ENCODE measurements at regions not wholly inside any gene's neighbourhood (a gene's known extent, or its start where the extent isn't known, plus 50 kb on each side); places are given as distances from the start of the nearest gene placed in this dataset.
"Not testable (repeated sequence)": the region's sequence is repeated elsewhere in the genome, so short reads cannot be mapped to it uniquely, and the experiment has no call there.

DNA sequence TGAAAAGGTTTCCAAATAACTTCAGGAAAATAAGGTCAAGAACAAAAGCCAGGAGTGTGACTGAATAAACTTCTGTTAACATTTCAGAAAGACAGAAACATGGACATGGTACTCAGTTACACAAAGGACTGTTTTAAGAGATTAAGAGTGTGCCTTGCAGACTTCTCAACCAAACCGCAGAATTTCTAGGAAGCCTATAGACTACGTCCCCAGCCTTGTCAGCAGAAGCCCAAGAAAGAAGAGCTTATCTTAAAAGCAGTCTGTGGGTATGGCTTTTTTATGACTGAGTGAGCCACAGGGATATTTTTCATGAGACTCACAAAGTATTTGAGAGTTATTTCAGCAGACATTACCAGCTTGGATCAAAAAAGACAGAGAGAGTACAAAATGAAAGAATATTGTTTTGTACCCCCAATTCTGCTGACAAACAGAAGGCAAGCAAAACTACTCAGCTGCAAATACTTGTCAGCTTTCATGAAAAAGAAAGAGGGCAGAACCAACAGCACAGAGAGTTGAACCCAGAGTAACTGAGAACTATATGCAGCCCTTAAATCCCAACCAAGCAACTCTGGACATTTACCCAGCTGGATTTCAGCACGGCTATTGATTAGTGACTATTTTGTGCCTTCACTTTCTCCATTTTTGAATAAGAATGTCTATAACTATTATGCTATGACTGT lies 711.0 kb upstream of the CTNND2 start:
- in situ Hi-C loops (cut with HindIII; ENCODE audit: low sequenced_read_pairs), result no loop called here

DNA sequence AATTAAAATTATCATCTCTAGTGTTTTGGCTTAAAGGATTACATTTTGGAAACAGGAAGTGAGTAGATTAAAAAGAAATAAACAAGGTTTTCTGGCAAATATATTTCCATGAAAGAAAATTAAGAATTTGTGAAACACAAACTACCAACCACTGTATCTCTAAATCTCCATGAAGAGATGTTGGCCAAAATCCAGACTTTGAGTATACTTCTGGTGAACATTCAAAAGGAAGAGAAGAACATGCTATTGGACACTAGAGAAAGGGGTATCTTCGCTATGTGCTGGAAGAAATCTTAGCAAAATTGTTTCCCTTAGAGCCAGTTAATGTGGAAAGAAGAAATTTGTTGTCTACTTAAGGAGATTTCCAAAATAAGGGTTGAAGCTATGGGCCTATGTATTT lies 710.4 kb upstream of the CTNND2 start:
- in situ Hi-C loops (cut with HindIII; ENCODE audit: low sequenced_read_pairs), result no loop called here

DNA sequence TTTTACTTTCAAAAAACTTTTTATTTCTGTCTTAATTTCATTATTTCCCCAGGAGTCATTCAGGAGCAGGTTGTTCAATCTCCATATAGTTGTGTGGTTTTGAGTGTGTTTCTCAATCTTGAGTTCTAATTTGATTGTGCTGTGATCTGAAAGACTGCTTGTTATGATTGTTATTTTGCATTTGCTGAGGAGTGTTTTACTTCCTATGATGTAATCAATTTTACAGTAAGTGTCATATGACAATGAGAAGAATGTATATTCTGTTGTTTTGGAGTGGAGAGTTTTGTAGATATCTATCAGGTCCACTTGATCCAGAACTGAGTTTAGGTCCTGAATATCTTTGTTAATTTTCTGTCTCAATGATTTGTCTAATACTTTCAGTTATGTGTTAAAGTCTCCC lies 706.9 kb upstream of the CTNND2 start:
- in situ Hi-C loops (cut with HindIII; ENCODE audit: low sequenced_read_pairs), result no loop called here

DNA sequence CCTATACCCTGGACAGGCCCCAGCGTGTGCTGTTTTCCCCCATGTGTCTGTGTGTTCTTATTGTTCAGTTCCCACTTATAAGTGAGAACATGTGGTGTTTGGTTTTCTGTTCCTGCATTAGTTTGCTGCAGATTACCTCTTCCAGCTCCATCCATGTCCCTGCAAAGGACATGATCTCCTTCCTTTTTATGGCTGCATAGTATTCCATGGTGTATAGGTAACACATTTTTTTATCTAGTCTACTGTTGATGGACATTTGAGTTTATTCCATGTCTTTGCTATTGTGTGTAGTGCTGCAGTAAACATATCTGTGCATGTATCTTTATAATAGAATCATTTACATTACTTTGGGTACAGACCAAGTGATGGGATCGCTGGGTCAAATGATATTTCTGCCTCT lies 703.6 kb upstream of the CTNND2 start:
- in situ Hi-C loops (cut with HindIII; ENCODE audit: low sequenced_read_pairs), result not testable (repeated sequence)

DNA sequence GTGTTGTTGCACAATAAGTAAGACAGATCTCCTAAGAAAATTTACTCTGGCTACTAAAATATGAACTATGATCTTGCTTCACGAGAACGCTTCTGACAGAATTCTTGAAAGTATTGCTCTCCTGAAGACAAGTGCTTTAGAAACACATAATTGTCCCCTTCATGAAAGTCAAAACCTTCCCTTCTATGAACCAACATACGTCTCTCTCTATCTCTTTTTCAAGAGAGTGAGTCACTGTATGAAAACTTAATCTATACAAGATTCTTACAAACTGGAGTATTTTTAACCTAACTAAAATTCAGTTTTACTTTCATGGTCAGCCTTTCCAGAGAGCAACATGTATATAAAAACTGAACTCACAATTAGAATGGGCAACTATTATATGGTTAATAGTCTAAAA lies 688.0 kb upstream of the CTNND2 start:
- in situ Hi-C loops (cut with HindIII; ENCODE audit: low sequenced_read_pairs), result no loop called here

DNA sequence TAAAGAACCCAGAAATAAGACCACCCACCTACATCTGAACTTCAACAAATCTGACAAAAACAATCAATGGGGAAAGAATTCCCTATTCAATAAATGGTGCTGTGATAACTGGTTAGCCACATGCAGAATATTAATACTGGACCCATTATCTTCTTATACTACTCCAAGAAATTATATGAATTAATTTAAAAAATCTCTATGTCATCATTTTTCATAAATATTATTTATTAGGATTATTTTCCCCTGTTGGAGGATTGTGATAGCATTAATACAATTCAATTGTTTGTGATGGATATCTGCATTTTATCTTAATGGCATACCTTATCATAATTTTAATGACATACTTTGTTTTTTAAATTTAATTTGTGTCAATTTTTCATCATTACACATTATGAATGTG lies 682.2 kb upstream of the CTNND2 start:
- in situ Hi-C loops (cut with HindIII; ENCODE audit: low sequenced_read_pairs), result no loop called here

DNA sequence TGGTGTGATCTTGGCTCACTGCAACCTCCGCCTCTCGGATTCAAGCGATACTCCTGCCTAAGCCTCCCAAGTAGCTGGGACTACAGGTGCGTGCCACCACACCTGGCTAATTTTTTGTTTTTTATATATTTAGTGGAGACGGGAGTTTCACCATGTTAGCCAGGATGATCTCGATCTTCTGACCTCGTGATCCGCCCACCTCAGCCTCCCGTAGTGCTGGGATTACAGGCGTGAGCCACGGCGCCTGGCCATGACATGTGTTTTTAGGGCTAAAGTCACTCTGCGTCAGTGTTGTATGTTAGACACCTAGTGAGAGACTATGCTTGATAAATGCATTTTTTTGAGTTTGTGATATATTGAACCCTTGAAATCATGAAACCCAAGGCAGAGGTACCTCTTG lies 674.6 kb upstream of the CTNND2 start:
- in situ Hi-C loops (cut with HindIII; ENCODE audit: low sequenced_read_pairs), result not testable (repeated sequence)

DNA sequence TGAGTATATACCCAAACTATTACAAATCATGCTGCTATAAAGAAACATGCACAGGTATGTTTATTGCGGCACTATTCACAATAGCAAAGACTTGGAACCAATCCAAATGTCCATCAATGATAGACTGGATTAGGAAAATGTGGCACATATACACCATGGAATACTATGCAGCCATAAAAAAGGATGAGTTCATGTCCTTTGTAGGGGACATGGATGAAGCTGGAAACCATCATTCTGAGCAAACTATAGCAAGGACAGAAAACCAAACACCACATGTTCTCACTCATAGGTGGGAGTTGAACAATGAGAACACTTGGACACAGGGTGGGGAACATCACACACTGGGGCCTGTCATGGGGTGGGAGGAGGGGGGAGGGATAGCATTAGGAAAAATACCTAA lies 672.7 kb upstream of the CTNND2 start:
- in situ Hi-C loops (cut with HindIII; ENCODE audit: low sequenced_read_pairs), result not testable (repeated sequence)

DNA sequence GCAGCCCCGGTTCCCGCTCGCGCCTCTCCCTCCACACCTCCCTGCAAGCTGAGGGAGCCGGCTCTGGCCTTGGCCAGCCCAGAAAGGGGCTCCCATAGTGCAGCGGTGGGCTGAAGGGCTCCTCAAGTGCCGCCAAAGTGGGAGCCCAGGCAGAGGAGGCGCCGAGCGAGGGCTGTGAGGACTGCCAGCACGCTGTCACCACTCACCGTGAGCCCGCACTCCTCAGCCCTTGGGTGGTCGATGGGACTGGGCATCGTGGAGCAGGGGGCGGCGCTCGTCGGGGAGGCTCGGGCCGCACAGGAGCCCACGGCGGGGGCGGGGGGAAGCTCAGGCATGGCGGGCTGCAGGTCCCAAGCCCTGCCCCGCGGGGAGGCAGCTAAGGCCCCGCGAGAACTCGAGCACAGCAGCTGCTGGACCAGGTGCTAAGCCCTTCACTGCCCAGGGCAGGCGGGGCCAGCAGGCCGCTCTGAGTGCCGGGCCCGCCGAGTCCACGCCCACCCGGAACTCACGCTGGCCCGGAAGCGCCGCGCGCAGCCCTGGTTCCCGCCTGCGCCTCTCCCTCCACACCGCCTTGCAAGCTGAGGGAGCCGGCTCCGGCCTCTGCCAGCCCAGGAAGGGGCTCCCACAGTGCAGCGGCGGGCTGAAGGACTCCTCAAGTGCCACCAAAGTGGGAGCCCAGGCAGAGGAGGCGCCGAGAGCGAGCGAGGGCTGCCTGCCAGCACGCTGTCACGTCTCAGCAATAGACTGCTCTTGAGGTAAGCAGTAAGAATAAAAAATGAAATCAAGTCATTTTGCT lies 670.2 kb upstream of the CTNND2 start:
- in situ Hi-C loops (cut with HindIII; ENCODE audit: low sequenced_read_pairs), result not testable (repeated sequence)

DNA sequence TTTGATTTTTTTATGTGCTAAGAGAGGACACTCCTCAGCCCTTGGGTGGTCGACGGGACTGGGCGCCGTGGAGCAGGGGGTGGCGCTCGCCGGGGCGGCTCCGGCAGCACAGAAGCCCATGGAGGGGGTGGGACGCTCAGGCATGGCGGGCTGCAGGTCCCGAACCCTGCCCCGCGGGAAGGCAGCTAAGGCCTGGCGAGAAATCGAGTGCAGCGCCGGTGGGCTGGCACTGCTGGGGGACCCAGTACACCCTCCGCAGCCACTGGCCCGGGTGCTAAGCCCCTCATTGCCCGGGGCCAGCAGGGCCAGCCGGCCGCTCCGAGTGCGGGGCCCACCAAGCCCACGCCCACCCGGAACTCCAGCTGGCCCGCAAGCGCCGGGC lies 669.7 kb upstream of the CTNND2 start:
- in situ Hi-C loops (cut with HindIII; ENCODE audit: low sequenced_read_pairs), result not testable (repeated sequence)

DNA sequence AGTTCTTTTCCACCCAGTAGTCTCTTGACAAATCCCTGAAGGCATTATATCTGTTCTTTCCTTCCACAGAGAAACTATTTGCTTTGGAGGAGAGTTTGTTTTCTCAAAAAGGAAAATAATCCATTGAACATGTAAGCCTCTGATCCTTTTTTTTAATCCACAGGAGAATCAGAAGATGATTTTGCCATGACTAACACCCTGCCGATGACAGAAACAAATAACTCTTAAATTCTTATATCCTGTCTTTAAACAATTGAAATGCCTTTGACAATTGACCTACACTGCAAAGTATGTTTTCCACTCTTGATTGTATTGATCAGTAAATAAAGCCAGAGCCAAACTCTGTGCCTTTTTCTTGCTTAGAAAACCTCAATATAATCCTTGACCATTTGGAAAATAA lies 666.4 kb upstream of the CTNND2 start:
- in situ Hi-C loops (cut with HindIII; ENCODE audit: low sequenced_read_pairs), result no loop called here

DNA sequence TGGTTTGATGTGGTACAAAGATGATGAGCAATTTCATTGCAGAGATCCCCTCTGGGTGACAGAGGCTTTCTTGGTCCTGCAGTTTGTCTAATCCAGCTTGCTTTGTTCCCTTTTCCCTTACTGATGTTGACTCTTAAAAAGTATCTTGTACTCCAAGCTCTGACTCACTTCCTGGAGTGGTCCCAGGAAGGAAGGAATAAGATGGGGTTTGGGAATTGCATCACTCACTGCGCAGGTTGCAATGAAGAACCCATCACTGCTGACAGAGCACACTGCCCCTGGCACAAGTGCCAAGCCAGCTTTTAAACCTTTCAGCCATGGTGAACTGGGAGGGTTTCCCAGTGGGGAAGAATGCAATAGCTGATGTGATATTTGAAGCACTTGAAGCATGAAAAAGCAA lies 662.2 kb upstream of the CTNND2 start:
- in situ Hi-C loops (cut with HindIII; ENCODE audit: low sequenced_read_pairs), result no loop called here

DNA sequence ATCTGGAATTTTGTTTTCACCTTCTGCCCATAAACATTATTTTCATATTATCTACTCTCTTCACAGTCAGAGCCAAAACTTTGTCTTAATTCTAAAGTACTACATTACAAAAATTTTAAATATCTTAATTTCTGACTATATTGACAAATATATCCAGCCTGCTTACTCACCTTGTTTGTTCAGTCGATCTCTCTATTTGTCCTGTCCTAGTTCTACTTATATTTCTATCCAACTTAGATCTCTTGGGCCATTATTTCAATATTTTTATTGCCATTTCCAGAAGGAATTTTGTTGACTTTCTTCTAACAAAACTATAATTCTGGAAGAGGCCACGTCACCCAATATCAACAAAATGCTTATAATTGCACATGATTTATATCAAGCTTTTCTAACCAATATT lies 652.8 kb upstream of the CTNND2 start:
- in situ Hi-C loops (cut with HindIII; ENCODE audit: low sequenced_read_pairs), result no loop called here

DNA sequence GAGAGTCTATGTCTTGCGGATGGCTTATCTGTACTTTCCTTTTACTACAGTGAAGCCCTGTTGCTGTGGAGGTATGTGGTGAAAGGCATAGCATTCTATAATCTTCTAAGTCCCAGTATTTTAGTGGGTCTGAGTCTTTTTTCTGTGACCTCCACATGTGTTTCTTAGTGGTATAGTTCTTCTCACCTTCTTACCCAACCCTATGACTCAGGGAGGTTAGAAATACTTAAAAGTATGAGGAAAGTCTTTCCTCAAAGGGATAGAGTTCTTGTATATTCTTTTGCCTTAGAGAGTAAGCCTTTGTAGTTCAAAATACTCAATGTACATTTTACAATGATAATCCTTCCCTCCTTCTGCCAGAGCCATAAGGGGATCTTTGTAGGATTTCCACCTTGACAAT lies 621.9 kb upstream of the CTNND2 start:
- in situ Hi-C loops (cut with HindIII; ENCODE audit: low sequenced_read_pairs), result no loop called here

DNA sequence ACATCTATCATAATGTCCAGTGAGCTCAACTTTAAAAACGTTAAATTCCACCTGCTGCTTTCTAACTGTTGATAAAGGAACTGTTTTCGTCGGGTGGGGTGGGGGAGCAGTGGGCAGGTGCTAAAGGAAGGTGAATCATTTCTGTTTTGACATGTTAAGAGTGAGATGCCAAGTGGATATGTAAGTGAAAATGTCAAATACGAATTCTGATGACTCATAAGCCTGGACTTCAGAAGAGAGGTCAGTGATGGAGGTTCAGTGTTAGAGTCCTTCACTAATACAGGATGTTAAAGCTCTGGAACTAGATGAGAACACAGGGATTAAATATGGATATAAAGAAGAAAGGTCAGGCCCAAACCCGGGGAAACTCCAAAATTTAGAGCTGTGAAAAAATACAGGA lies 617.9 kb upstream of the CTNND2 start:
- in situ Hi-C loops (cut with HindIII; ENCODE audit: low sequenced_read_pairs), result no loop called here

DNA sequence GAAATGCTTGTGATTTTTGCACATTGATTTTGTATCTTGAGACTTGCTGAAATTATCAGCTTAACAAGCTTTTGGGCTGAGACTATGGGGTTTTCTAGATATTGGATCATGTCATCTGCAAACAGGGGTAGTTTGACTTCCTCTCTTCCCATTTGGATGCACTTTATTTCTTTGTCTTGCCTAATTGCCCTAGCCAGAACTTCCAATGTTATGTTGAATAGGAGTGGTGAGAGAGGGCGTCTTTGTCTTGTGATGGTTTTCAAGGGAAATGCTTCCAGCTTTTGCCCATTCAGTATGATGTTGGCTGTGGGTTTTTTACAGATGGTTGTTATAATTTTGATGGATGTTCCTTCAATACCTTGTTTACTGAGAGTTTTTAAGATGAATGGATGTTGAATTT lies 600.7 kb upstream of the CTNND2 start:
- in situ Hi-C loops (cut with HindIII; ENCODE audit: low sequenced_read_pairs), result not testable (repeated sequence)

DNA sequence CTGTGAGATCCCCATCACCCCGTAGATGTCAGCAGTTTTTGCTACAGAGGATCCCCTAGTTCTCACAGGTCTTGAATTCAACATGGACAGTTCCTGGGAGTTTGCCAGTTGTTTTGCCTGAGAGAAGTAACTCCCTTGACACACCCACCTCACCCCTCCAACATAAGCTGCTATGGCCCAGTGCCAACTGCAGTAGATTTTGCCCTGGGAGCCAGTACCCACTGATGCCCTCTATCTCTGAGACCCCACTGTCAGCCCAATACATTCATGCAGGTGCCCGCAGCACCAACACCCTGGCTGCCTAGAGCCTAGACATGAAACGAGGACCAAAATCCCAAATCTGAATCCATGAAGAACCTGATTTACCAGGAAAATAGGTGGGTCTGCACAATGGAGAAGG lies 583.9 kb upstream of the CTNND2 start:
- in situ Hi-C loops (cut with HindIII; ENCODE audit: low sequenced_read_pairs), result no loop called here

DNA sequence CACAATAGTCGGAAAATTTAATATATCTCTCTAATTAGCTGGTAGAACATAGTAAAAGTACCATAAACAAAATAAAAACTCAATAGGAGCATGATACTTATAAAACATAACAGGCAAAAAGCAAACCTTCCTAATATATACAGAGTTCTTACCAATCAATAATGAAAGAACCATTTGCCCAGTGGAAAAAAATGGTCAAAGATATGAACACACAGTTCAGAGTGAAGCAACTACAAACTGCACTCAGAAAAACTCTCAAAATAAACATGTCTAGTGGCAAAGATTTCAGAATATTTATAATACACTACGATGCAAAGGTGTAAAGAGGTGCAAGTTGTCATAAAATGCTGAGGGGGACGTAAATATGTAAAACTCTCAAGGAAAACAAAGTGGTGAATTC lies 576.2 kb upstream of the CTNND2 start:
- in situ Hi-C loops (cut with HindIII; ENCODE audit: low sequenced_read_pairs), result no loop called here

DNA sequence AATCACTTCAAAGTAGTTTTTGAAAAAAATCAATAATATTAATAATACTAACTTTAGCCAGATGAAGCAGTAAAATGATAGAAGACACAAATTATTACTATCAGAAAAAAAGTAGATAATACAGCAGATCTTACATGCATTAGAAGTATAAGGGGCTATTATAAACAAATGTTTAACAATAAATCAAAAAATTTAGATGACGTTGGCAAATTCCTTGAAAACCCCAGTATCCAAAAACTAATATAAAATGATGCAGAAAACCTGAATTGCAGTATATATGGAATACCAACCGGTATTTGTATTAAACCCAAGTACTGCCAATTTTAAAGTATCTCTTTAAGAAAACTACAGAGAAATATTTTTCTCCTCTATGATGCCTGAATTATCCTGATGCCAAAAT lies 573.3 kb upstream of the CTNND2 start:
- in situ Hi-C loops (cut with HindIII; ENCODE audit: low sequenced_read_pairs), result no loop called here

DNA sequence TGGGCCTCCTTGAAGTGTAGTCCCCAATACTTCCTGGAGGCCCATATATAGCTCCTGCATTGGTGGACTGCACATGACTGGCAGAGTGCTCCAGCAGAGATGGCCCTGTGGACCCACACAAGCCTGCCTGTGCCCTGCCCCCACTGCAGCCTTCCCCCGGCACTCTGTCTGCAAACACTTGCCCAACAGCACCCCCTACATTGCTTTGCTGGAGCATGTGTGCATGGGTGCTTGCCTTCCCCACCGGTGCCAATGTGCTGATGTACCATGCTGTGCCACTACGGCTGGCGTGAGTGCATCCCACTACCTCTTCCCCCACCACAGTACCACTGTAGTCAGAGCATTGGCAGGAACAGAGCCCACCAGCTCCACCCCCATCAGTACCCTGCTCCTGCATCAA lies 563.6 kb upstream of the CTNND2 start:
- in situ Hi-C loops (cut with HindIII; ENCODE audit: low sequenced_read_pairs), result no loop called here

DNA sequence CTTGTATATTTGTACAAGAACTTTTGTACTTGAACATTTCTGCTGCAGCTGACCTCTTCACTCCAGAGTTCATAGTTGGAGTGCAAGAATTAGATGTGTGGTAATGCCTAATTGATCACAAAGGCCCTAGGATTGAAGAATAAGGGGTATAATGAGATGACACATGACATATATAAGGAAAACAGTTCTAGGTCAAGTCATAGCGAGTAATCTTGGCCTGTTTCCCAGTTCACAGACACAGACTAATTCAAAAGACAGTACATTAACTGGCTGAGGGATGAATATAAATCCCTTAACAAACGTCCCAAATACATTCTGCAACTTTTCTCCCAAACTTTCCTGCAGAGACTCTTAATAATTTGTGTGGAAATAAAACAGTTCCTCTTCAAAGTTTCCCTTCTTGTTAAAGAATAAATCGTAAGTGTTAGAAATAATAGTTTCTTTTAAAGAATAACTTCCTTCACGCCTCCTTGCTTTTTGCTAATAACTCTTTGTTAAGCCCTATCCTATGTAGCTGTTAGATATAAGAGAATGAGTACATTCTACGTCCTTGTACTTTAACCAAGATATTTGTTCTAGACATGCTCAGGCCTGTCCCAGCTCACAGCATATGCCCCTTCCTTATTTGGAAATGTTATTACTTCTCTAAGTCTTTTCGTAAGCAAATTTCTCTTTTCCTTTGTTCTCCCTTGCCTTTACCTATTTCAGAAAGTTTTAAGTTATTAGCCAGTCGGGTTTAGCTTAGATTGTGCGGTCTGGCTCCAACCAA lies 556.4 kb upstream of the CTNND2 start:
- in situ Hi-C loops (cut with HindIII; ENCODE audit: low sequenced_read_pairs), result no loop called here

DNA sequence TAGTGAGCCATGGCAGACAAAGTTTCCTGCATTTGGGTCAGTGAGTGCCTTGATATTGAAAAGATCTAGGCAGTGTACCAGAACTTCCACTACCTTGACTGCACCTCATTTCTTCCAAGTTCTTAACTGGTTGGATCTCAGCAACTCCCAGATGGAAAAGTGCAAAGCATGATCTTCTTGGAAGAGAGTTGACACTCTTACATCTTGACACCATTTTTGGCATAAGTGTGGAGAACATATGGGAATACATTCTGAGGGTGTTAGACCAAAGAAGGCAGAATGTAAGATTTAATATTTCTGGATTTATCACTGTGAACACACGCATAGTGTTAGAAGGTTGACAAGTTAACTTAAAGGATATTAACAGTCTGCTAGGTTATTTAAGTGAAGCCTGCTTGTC lies 555.1 kb upstream of the CTNND2 start:
- in situ Hi-C loops (cut with HindIII; ENCODE audit: low sequenced_read_pairs), result no loop called here
